Esophagus muscularis mucosa (tissue), 4 donors: ENCODE measurements at regions not wholly inside any gene's neighbourhood (a gene's known extent, or its start where the extent isn't known, plus 50 kb on each side); places are given as distances from the start of the nearest gene placed in this dataset.

Experiments
- EP300 ChIP-seq: sonication (generic); formaldehyde crosslinking; IDR thresholded peaks from one replicate; pipeline ENCODE4 v1.6.1; 2017; ENCODE audit warnings: antibody characterized with exemption
- POLR2A ChIP-seq: fragments of 450-650 bp; IDR thresholded peaks from one replicate; pipeline ENCODE4 v1.6.1; 2017; ENCODE audit warnings: antibody characterized with exemption, moderate library complexity, mild to moderate bottlenecking, low read depth
- TF ChIP-seq, protein P1 (sequence below), 3 experiments: fragments of 200-600 bp in 2 of 3; fragments of 450-650 bp in 1 of 3; sonication (generic) in 2 of 3; IDR thresholded peaks; one replicate each; pipeline ENCODE4 v1.5.1; 2017 to 2019; ENCODE audit warnings: antibody characterized with exemption in 3 of 3, mild to moderate bottlenecking in 2 of 3, moderate library complexity in 1 of 3

DNA sequence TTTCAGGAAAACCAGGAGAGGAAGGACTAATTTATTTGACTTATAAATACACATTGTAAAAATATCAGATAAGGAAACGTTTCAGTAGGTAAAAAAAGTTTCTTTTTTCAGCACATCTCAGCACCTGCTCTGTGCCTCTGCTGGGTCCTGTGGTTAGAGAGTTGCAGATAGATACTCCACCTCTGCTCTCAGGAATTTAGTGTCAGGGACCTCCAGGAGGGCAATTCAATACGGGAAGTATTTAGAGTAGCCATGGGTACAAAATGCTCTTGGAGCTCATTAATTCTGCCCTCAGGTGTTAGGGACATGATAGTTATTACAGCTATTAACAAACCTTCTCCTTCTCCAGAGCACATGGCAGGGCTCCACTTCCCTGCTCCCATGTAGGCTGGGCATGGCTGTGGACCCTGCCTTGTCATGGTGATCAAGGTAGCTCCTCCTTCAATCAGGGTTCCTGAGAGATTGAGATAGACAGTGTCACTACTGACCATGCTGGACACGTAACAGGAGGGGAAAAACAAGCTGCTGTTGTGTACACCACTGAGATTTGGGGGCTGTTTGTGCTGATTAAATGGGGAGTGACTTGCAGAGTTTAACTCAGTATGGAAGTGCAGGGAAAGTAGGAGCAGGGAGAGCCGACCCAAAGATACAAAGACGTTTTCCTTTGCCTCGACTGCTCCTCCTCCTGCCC, 185.6 kb upstream of the COPS8 start:
- TF ChIP-seq POLR2A = no peak
- no peak for TF ChIP-seq EP300
- TF ChIP-seq, protein P1, sequence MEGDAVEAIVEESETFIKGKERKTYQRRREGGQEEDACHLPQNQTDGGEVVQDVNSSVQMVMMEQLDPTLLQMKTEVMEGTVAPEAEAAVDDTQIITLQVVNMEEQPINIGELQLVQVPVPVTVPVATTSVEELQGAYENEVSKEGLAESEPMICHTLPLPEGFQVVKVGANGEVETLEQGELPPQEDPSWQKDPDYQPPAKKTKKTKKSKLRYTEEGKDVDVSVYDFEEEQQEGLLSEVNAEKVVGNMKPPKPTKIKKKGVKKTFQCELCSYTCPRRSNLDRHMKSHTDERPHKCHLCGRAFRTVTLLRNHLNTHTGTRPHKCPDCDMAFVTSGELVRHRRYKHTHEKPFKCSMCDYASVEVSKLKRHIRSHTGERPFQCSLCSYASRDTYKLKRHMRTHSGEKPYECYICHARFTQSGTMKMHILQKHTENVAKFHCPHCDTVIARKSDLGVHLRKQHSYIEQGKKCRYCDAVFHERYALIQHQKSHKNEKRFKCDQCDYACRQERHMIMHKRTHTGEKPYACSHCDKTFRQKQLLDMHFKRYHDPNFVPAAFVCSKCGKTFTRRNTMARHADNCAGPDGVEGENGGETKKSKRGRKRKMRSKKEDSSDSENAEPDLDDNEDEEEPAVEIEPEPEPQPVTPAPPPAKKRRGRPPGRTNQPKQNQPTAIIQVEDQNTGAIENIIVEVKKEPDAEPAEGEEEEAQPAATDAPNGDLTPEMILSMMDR (IDR thresholded peaks at IDR 0.05) = no peak
